OCI-LY1 (cell line): ENCODE measurements at regions not wholly inside any gene's neighbourhood (a gene's known extent, or its start where the extent isn't known, plus 50 kb on each side); places are given as distances from the start of the nearest gene placed in this dataset.

ENCODE experiments used
- EZH2 ChIP-seq: fragments of 200-600 bp; sonication (generic), shearing (Covaris generic); IDR thresholded peaks from 2 replicates; pipeline ENCODE4 v1.8.0; 2017; ENCODE audit warnings: borderline replicate concordance, mixed run types, mild to moderate bottlenecking, antibody characterized with exemption, low read length, moderate library complexity, mixed read lengths
- TF ChIP-seq, protein P1 (sequence below): fragments of 200-600 bp; sonication (generic), shearing (Covaris generic); IDR thresholded peaks from 2 replicates; pipeline ENCODE4 v1.5.1; 2017; ENCODE audit warnings: mild to moderate bottlenecking, antibody characterized with exemption, low read length, moderate library complexity, mixed read lengths

GRCh38 chr21:26404288-26404687 lies 168.8 kb downstream of the CYYR1 start:
- TF ChIP-seq, protein P1, sequence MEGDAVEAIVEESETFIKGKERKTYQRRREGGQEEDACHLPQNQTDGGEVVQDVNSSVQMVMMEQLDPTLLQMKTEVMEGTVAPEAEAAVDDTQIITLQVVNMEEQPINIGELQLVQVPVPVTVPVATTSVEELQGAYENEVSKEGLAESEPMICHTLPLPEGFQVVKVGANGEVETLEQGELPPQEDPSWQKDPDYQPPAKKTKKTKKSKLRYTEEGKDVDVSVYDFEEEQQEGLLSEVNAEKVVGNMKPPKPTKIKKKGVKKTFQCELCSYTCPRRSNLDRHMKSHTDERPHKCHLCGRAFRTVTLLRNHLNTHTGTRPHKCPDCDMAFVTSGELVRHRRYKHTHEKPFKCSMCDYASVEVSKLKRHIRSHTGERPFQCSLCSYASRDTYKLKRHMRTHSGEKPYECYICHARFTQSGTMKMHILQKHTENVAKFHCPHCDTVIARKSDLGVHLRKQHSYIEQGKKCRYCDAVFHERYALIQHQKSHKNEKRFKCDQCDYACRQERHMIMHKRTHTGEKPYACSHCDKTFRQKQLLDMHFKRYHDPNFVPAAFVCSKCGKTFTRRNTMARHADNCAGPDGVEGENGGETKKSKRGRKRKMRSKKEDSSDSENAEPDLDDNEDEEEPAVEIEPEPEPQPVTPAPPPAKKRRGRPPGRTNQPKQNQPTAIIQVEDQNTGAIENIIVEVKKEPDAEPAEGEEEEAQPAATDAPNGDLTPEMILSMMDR, result no peak
- TF ChIP-seq EZH2, result no peak
